ENCODE measurements at regions not wholly inside any gene's neighbourhood (a gene's known extent, or its start where the extent isn't known, plus 50 kb on each side); places are given as distances from the start of the nearest gene placed in this dataset.

- no peak overlapping the region for H3K4me3 ChIP-seq
- intact Hi-C loops (cut with DNase I; ENCODE audit: low total_unique reads) = no loop called here
- H3K27ac ChIP-seq = no peak overlapping the region
- H3K27me3 ChIP-seq = no peaks in the 10 kb centered on the region
- TF ChIP-seq POLR2A (IDR thresholded peaks at IDR 0.05) = no peak
- TF ChIP-seq CTCF (IDR thresholded peaks at IDR 0.05) = no peak
- DNase-seq = no peak
- no peaks in the 10 kb centered on the region for H3K9me3 ChIP-seq
- no peaks in the 10 kb centered on the region for H3K36me3 ChIP-seq (ENCODE audit: low read depth, missing control alignments)
- H3K4me1 ChIP-seq = no peaks in the 10 kb centered on the region
- 44 to 69% methylated on average over 3 of the region's 3 CpGs for WGBS, 2 donors
These were observed 510.3 kb upstream of the CCDC196 start for GRCh38 chr14:65975865-65976264.

GRCh38 chr14:65976761-65977404, 509.3 kb upstream of the CCDC196 start:
- Histone ChIP-seq H3K27me3 (no peaks in the 10 kb centered on the region), H3K27ac (no peak overlapping the region), H3K36me3 (ENCODE audit: low read depth, missing control alignments) (no peaks in the 10 kb centered on the region), H3K4me3 (no peak overlapping the region), H3K4me1 (no peaks in the 10 kb centered on the region), H3K9me3 (no peaks in the 10 kb centered on the region)
- no peak for DNase-seq
- TF ChIP-seq CTCF (IDR thresholded peaks at IDR 0.05) = no peak
- TF ChIP-seq POLR2A (IDR thresholded peaks at IDR 0.05) = no peak
- intact Hi-C loops (cut with DNase I; ENCODE audit: low total_unique reads) = no loop called here
- WGBS, 2 donors = 92 to 95% methylated on average over 6 of the region's 6 CpGs

GRCh38 chr14:65981192-65981843, 504.9 kb upstream of the CCDC196 start:
- H3K4me1 ChIP-seq = no peaks in the 10 kb centered on the region
- H3K36me3 ChIP-seq (ENCODE audit: low read depth, missing control alignments) = no peaks in the 10 kb centered on the region
- intact Hi-C loops (cut with DNase I; ENCODE audit: low total_unique reads) = no loop called here
- no peaks in the 10 kb centered on the region for H3K9me3 ChIP-seq
- peak; percentile 49 for DNase-seq
- no peak overlapping the region for H3K4me3 ChIP-seq
- H3K27ac ChIP-seq = no peak overlapping the region
- no peak for TF ChIP-seq CTCF (IDR thresholded peaks at IDR 0.05)
- no peak for TF ChIP-seq POLR2A (IDR thresholded peaks at IDR 0.05)
- 50 to 83% methylated on average over 5 to 6 of the region's 6 CpGs for WGBS, 2 donors
- H3K27me3 ChIP-seq = no peaks in the 10 kb centered on the region

GRCh38 chr14:65986041-65986440, 500.1 kb upstream of the CCDC196 start:
- H3K27ac ChIP-seq = no peak overlapping the region
- no peak overlapping the region for H3K4me3 ChIP-seq
- 67 to 71% methylated on average over 1 of the region's 1 CpG for WGBS, 2 donors
- H3K9me3 ChIP-seq = no peaks in the 10 kb centered on the region
- H3K27me3 ChIP-seq = no peaks in the 10 kb centered on the region
- no peak for DNase-seq
- no peaks in the 10 kb centered on the region for H3K36me3 ChIP-seq (ENCODE audit: low read depth, missing control alignments)
- H3K4me1 ChIP-seq = no peaks in the 10 kb centered on the region
- TF ChIP-seq POLR2A (IDR thresholded peaks at IDR 0.05) (no peak), CTCF (IDR thresholded peaks at IDR 0.05) (no peak)
- intact Hi-C loops (cut with DNase I; ENCODE audit: low total_unique reads) = no loop called here

GRCh38 chr14:65989981-65990380, 496.2 kb upstream of the CCDC196 start:
- H3K27me3 ChIP-seq = no peaks in the 10 kb centered on the region
- DNase-seq = no peak
- no peak for TF ChIP-seq CTCF (IDR thresholded peaks at IDR 0.05)
- TF ChIP-seq POLR2A (IDR thresholded peaks at IDR 0.05) = no peak
- H3K27ac ChIP-seq = no peak overlapping the region
- no peaks in the 10 kb centered on the region for H3K36me3 ChIP-seq (ENCODE audit: low read depth, missing control alignments)
- H3K9me3 ChIP-seq = no peaks in the 10 kb centered on the region
- no peaks in the 10 kb centered on the region for H3K4me1 ChIP-seq
- no peak overlapping the region for H3K4me3 ChIP-seq
- intact Hi-C loops (cut with DNase I; ENCODE audit: low total_unique reads) = no loop called here
